Stomach (tissue), 8 donors: ENCODE measurements at regions not wholly inside any gene's neighbourhood (a gene's known extent, or its start where the extent isn't known, plus 50 kb on each side); places are given as distances from the start of the nearest gene placed in this dataset.

Experiments
- DNase-seq, 2 donors: peaks; one replicate each; pipeline versions ENCODE4 v3.0.0 to v3.0.0-alpha.2; 2013 to 2019
- H3K27ac ChIP-seq, 5 donors: fragments of 200-600 bp in 4 of 5; sonication (generic) in 4 of 5; one replicate each; pipeline ENCODE4 v1.5.1; 2013 to 2019; ENCODE audit warnings: mild to moderate bottlenecking in 1 of 5, moderate library complexity in 1 of 5
- H3K27me3 ChIP-seq, 3 donors: fragments of 200-600 bp; sonication (generic); one replicate each; pipeline ENCODE4 v1.5.1; 2017 to 2019; ENCODE audit warnings: mixed run types in 1 of 3
- H3K36me3 ChIP-seq, 4 donors: fragments of 200-600 bp; sonication (generic); 1 replicate in 3 of 4; 2 replicates in 1 of 4; pipeline ENCODE4 v1.5.1; 2016 to 2019
- H3K4me1 ChIP-seq, 4 donors: fragments of 200-600 bp; sonication (generic); one replicate each; pipeline ENCODE4 v1.5.1; 2016 to 2019
- H3K4me3 ChIP-seq, 4 donors: fragments of 200-600 bp; sonication (generic) in 3 of 4; one replicate each; pipeline ENCODE4 v1.5.1; 2016 to 2019; ENCODE audit warnings: mild to moderate bottlenecking in 1 of 4
- H3K9me3 ChIP-seq, 4 donors: fragments of 200-600 bp; sonication (generic); one replicate each; pipeline ENCODE4 v1.5.1; 2016 to 2019
- EP300 ChIP-seq: sonication (generic); formaldehyde crosslinking; IDR thresholded peaks from one replicate; pipeline ENCODE4 v1.6.1; 2017; ENCODE audit warnings: antibody characterized with exemption
- POLR2A ChIP-seq, 4 donors: fragments of 450-650 bp; IDR thresholded peaks; one replicate each; pipeline ENCODE4 v1.6.1; 2016; ENCODE audit warnings: antibody characterized with exemption in 4 of 4, control low read depth in 2 of 4, mild to moderate bottlenecking in 1 of 4, moderate library complexity in 1 of 4
- POLR2AphosphoS5 ChIP-seq, 3 donors: sonication (generic); formaldehyde crosslinking; IDR thresholded peaks; one replicate each; pipeline ENCODE4 v1.6.1; 2016; ENCODE audit warnings: antibody characterized with exemption in 3 of 3
- WGBS, 5 donors: extraction: QIAGEN DNeasy Blood & Tissue Kit in 3 of 5; methylation state at CpG; one replicate each; pipeline versions ENCODE4 v1.1.5 to v1.1.7; 2013 to 2018; 5-methylcytosine and 5-hydroxymethylcytosine counted together
- intact Hi-C: fragments of 100-400 bp; cut with DNase I; formaldehyde crosslinking; loops from one replicate; pipeline ENCODE4 v1.15.1; 2023; ENCODE audit warnings: low total_unique reads
- TF ChIP-seq, protein P1 (sequence below), 7 experiments: fragments of 450-650 bp in 4 of 7; fragments of 200-600 bp in 3 of 7; sonication (generic) in 3 of 7; IDR thresholded peaks; one replicate each; pipeline ENCODE4 v1.5.1; 2016 to 2019; ENCODE audit warnings: antibody characterized with exemption in 7 of 7, control low read depth in 2 of 7, mild to moderate bottlenecking in 1 of 7
- donor health status: healthy with polysubstance abuse.
- donor health status: Bipolar disorder and iron deficiency.
- donor health status: healthy.

DNA sequence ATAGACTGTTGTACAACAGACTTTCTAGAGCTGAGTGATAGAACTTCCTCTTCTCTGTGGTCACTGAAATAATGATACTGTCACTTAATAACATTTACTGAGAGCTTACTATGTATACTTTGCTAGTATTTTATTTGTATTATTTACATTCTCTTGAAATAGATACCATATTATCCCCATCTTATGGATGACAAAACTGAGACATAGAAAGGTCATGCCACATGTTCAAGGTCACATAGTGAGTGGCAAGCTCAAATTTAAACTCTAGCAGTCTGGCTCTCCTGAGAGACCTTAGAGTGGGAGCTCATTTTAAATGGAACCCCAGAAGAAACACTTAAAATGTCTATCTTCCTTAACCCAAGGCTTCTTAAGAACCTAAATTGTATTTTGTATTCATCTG, 266.6 kb upstream of the CAMK1G start:
- DNase-seq = no peak
- intact Hi-C loops = no loop called here
- no peak overlapping the region for H3K27ac ChIP-seq
- no peak overlapping the region for H3K4me3 ChIP-seq
- TF ChIP-seq POLR2AphosphoS5 (IDR thresholded peaks at IDR 0.05) = no peak
- no peak for TF ChIP-seq POLR2A (IDR thresholded peaks at IDR 0.05)
- no peak for TF ChIP-seq EP300
- TF ChIP-seq, protein P1, sequence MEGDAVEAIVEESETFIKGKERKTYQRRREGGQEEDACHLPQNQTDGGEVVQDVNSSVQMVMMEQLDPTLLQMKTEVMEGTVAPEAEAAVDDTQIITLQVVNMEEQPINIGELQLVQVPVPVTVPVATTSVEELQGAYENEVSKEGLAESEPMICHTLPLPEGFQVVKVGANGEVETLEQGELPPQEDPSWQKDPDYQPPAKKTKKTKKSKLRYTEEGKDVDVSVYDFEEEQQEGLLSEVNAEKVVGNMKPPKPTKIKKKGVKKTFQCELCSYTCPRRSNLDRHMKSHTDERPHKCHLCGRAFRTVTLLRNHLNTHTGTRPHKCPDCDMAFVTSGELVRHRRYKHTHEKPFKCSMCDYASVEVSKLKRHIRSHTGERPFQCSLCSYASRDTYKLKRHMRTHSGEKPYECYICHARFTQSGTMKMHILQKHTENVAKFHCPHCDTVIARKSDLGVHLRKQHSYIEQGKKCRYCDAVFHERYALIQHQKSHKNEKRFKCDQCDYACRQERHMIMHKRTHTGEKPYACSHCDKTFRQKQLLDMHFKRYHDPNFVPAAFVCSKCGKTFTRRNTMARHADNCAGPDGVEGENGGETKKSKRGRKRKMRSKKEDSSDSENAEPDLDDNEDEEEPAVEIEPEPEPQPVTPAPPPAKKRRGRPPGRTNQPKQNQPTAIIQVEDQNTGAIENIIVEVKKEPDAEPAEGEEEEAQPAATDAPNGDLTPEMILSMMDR (IDR thresholded peaks at IDR 0.05) = no peak
- no peaks in the 10 kb centered on the region for H3K27me3 ChIP-seq
- H3K36me3 ChIP-seq = no peaks in the 10 kb centered on the region
- H3K4me1 ChIP-seq = no peaks in the 10 kb centered on the region
- H3K9me3 ChIP-seq = no peaks in the 10 kb centered on the region

- H3K4me1 ChIP-seq = no peaks in the 10 kb centered on the region
- no peaks in the 10 kb centered on the region for H3K9me3 ChIP-seq
- intact Hi-C loops = no loop called here
- TF ChIP-seq POLR2A (IDR thresholded peaks at IDR 0.05) = no peak
- no peak overlapping the region for H3K27ac ChIP-seq
- no peak for DNase-seq
- no peaks in the 10 kb centered on the region for H3K36me3 ChIP-seq
- no peak overlapping the region for H3K4me3 ChIP-seq
- H3K27me3 ChIP-seq = no peaks in the 10 kb centered on the region
- WGBS, 5 donors = 66 to 90% (median 72%) methylated on average over 7 of the region's 7 CpGs
Measured at GRCh38 chr1:209318181-209319056, 265.1 kb upstream of the CAMK1G start.

- no peaks in the 10 kb centered on the region for H3K27me3 ChIP-seq
- TF ChIP-seq POLR2A (IDR thresholded peaks at IDR 0.05) = no peak
- no peak for TF ChIP-seq EP300
- TF ChIP-seq POLR2AphosphoS5 (IDR thresholded peaks at IDR 0.05) = no peak
- TF ChIP-seq, protein P1 (IDR thresholded peaks at IDR 0.05) = no peak
- H3K4me3 ChIP-seq = no peak overlapping the region
- intact Hi-C loops = no loop called here
- no peaks in the 10 kb centered on the region for H3K4me1 ChIP-seq
- no peaks in the 10 kb centered on the region for H3K36me3 ChIP-seq
- WGBS, 5 donors = 86 to 94% (median 87%) methylated on average over 3 of the region's 3 CpGs
- DNase-seq = no peak
- no peak overlapping the region for H3K27ac ChIP-seq
- H3K9me3 ChIP-seq = no peaks in the 10 kb centered on the region
Measured at GRCh38 chr1:209319057-209319432, 264.5 kb upstream of the CAMK1G start.

- intact Hi-C loops = no loop called here
- H3K27me3 ChIP-seq = no peaks in the 10 kb centered on the region
- TF ChIP-seq POLR2AphosphoS5 (IDR thresholded peaks at IDR 0.05) (no peak), POLR2A (IDR thresholded peaks at IDR 0.05) (no peak), EP300 (no peak)
- TF ChIP-seq, protein P1 (IDR thresholded peaks at IDR 0.05) = no peak
- H3K27ac ChIP-seq = no peak overlapping the region
- no peaks in the 10 kb centered on the region for H3K4me1 ChIP-seq
- no peaks in the 10 kb centered on the region for H3K9me3 ChIP-seq
- no peaks in the 10 kb centered on the region for H3K36me3 ChIP-seq
- DNase-seq = no peak
- WGBS, 5 donors = 75 to 89% (median 83%) methylated on average over 3 of the region's 3 CpGs
- no peak overlapping the region for H3K4me3 ChIP-seq
Measured at GRCh38 chr1:209319549-209319948, 264.0 kb upstream of the CAMK1G start.

DNA sequence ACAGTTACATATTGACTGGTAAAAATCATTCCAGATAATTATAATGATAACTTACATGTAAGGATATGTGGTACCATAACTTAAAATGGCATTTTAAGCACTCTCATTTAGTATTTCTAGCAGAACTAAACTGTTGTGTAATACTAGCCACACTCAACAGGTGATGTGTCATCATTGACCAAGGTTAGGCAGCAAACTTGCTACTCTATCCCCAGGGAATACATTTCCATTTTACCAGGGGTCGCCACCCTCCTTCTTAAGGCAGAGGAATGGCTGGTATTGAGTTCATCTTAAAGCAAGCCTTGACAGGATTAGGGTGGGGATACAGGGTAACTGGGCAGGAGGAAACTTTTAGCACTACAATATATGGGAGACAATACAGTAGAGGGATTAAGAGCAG, 259.8 kb upstream of the CAMK1G start:
- Histone ChIP-seq H3K4me3 (no peak overlapping the region), H3K9me3 (no peaks in the 10 kb centered on the region), H3K36me3 (no peaks in the 10 kb centered on the region), H3K27ac (no peak overlapping the region), H3K4me1 (no peaks in the 10 kb centered on the region), H3K27me3 (no peaks in the 10 kb centered on the region)
- 79 to 90% (median 86%) methylated on average over 1 of the region's 1 CpG for whole genome bisulfite sequencing, 5 donors
- DNase-seq = no peak
- intact Hi-C loops = no loop called here
- TF ChIP-seq, protein P1 (IDR thresholded peaks at IDR 0.05) = no peak
